SK-N-SH (cell line): ENCODE measurements at regions not wholly inside any gene's neighbourhood (a gene's known extent, or its start where the extent isn't known, plus 50 kb on each side); places are given as distances from the start of the nearest gene placed in this dataset.

ENCODE experiments used
- CTCF ChIP-seq: fragments of 200-600 bp; sonication (generic); IDR thresholded peaks from 2 replicates; pipeline ENCODE4 v1.6.1; 2017; ENCODE audit warnings: antibody characterized with exemption, mild to moderate bottlenecking, moderate library complexity
- EP300 ChIP-seq, 2 experiments: IDR thresholded peaks; 2 replicates each; pipeline versions ENCODE4 v1.4.0 to v1.6.1; 2012; ENCODE audit warnings: borderline replicate concordance in 1 of 2, low read depth in 1 of 2, low read length in 1 of 2
- EZH2phosphoT487 ChIP-seq: fragments of 200-600 bp; sonication (generic); IDR thresholded peaks from 2 replicates; pipeline ENCODE4 v1.6.1; 2017; ENCODE audit warnings: low read depth, mixed run types, mild to moderate bottlenecking, antibody characterized with exemption, moderate library complexity, borderline replicate concordance
- FOSL2 ChIP-seq: IDR thresholded peaks from 2 replicates; pipeline ENCODE4 v1.4.0; 2012; ENCODE audit warnings: low read depth, mild to moderate bottlenecking, moderate library complexity, borderline replicate concordance
- POLR2AphosphoS5 ChIP-seq: IDR thresholded peaks from 2 replicates; pipeline ENCODE4 v1.6.1; 2012; ENCODE audit warnings: low read depth, low read length
- TAF1 ChIP-seq: IDR thresholded peaks from 2 replicates; pipeline ENCODE4 v1.6.1; 2012; ENCODE audit warnings: low read depth, mild to moderate bottlenecking, low read length, moderate library complexity, borderline replicate concordance
- TCF12 ChIP-seq: IDR thresholded peaks from 2 replicates; pipeline ENCODE4 v1.4.0; 2012

DNA sequence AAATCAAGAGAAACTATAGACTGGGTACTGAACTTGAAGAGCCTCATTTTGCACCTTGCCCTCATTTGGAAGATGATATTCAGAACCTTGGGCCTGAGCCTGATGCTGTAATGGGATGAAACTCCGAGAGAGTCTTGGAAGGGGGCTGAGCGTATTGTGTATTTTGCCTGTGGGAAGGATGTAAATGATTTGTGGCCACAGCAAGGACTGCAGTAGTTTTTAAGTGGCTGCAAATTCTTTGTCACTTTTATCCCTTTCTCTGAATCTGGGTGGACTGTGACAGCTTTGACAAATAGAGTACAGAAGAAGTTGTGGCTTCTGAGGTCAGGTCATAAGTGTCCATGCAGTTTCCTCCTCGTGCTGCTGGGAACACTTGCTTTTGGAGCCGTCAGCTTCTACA is 221.2 kb downstream of the ADRA2A start:
- no peak for TF ChIP-seq CTCF
- TF ChIP-seq FOSL2, result no peak
- no peak for TF ChIP-seq EZH2phosphoT487
- TF ChIP-seq EP300 (IDR thresholded peaks at IDR 0.05; ENCODE audit: borderline replicate concordance in 1 of 2, low read depth in 1 of 2, low read length in 1 of 2), result no peak
- TF ChIP-seq TCF12, result no peak
- TF ChIP-seq POLR2AphosphoS5, result no peak
- TF ChIP-seq TAF1, result no peak
